ENCODE measurements at regions not wholly inside any gene's neighbourhood (a gene's known extent, or its start where the extent isn't known, plus 50 kb on each side); places are given as distances from the start of the nearest gene placed in this dataset.

DNA sequence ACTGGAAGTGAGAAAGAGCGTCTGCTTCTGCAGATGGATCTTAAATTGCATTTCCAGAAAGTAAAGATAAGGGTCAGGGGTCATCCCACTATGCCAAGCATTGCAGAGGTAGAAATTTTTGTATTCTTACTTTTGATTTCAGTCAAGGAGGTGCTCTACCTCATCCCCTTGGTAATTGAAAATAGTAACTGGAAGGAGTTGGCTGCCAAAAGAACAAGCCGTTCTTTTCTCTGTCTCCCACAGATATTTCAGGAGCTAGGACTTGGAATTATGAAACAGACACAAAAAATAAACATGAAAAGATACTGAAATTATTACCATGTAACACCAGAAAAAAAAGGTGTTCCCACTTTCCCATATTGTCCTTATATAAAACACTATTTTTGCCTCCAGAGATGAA lies 309.9 kb upstream of the UMPS start:
- Histone ChIP-seq H3K4me3 (ENCODE audit: low read length) (no peak overlapping the region), H3K4me2 (ENCODE audit: low read length) (no peak overlapping the region), H3K4me1 (ENCODE audit: control insufficient read depth, low read length) (no peaks in the 10 kb centered on the region), H3K79me2 (ENCODE audit: control insufficient read depth, low read length) (no peaks in the 10 kb centered on the region), H4K20me1 (ENCODE audit: control insufficient read depth, insufficient read depth, low read depth, low read length) (no peaks in the 10 kb centered on the region), H3K27me3 (ENCODE audit: control insufficient read depth, low read length) (no peaks in the 10 kb centered on the region), H3F3A (ENCODE audit: control insufficient read depth, insufficient read depth) (no peaks in the 10 kb centered on the region), H3K9me3 (ENCODE audit: control insufficient read depth, insufficient read depth, low read length) (no peaks in the 10 kb centered on the region), H3K27ac (ENCODE audit: low read depth, low read length) (no peak overlapping the region), H3K36me3 (ENCODE audit: control insufficient read depth, low read length) (no peaks in the 10 kb centered on the region), H3K9me2 (replicated peaks; ENCODE audit: control insufficient read depth, low read length) (no peaks in the 10 kb centered on the region)
- TF ChIP-seq, protein P1, sequence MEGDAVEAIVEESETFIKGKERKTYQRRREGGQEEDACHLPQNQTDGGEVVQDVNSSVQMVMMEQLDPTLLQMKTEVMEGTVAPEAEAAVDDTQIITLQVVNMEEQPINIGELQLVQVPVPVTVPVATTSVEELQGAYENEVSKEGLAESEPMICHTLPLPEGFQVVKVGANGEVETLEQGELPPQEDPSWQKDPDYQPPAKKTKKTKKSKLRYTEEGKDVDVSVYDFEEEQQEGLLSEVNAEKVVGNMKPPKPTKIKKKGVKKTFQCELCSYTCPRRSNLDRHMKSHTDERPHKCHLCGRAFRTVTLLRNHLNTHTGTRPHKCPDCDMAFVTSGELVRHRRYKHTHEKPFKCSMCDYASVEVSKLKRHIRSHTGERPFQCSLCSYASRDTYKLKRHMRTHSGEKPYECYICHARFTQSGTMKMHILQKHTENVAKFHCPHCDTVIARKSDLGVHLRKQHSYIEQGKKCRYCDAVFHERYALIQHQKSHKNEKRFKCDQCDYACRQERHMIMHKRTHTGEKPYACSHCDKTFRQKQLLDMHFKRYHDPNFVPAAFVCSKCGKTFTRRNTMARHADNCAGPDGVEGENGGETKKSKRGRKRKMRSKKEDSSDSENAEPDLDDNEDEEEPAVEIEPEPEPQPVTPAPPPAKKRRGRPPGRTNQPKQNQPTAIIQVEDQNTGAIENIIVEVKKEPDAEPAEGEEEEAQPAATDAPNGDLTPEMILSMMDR (IDR thresholded peaks at IDR 0.05; ENCODE audit: low read depth, low read length, poor library complexity, severe bottlenecking) = no peak
- no peak for TF ChIP-seq EZH2phosphoT487 (IDR thresholded peaks at IDR 0.05; ENCODE audit: borderline replicate concordance, low read length)

DNA sequence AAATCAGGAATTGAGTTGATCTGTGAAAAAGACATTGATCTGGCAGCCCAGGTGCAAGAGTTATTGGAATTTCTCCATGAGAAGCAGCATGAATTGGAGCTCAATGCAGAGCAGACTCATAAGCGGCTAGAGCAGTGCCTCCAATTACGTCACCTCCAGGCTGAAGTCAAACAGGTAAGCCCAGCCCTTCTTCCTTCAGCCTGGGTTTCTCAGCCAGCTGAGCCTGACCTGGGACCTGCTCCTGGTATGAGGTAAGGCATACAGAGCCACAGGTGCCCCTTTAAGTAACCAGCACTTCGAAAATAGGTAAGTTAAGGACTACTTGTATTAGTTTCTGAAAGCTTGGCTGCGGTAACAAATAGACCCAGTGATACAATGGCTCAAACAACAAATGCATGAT lies 307.4 kb upstream of the UMPS start:
- Histone ChIP-seq H3K79me2 (ENCODE audit: control insufficient read depth, low read length) (no peaks in the 10 kb centered on the region), H3K36me3 (ENCODE audit: control insufficient read depth, low read length) (no peaks in the 10 kb centered on the region), H3F3A (ENCODE audit: control insufficient read depth, insufficient read depth) (no peaks in the 10 kb centered on the region), H3K4me2 (ENCODE audit: low read length) (no peak overlapping the region), H3K27ac (ENCODE audit: low read depth, low read length) (no peak overlapping the region), H4K20me1 (ENCODE audit: control insufficient read depth, insufficient read depth, low read depth, low read length) (no peaks in the 10 kb centered on the region), H3K27me3 (ENCODE audit: control insufficient read depth, low read length) (no peaks in the 10 kb centered on the region), H3K9me3 (ENCODE audit: control insufficient read depth, insufficient read depth, low read length) (no peaks in the 10 kb centered on the region), H3K4me1 (ENCODE audit: control insufficient read depth, low read length) (no peaks in the 10 kb centered on the region), H3K4me3 (ENCODE audit: low read length) (no peak overlapping the region), H3K9me2 (replicated peaks; ENCODE audit: control insufficient read depth, low read length) (no peaks in the 10 kb centered on the region)
- TF ChIP-seq EZH2phosphoT487 (IDR thresholded peaks at IDR 0.05; ENCODE audit: borderline replicate concordance, low read length) = no peak
- TF ChIP-seq, protein P1 (IDR thresholded peaks at IDR 0.05; ENCODE audit: low read depth, low read length, poor library complexity, severe bottlenecking) = no peak

DNA sequence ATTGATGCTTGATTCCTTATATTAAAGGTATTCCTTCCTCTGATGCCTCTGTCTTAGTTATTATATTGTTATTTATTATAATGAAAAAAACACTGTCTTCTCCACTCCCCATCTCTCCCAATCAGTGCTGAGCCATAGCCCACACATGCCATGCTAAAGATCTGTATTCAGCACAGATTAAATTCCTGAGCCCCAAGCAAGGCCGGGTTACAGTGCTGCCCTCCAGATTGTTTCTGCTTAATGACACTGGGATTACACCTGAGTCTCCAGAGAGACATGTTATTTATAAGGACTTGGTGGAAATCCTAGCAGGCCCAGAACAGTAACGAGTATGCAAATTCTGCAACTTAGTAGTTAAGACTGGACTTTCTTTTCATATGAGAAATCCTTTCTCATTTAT lies 305.9 kb upstream of the UMPS start:
- Histone ChIP-seq H3K27ac (ENCODE audit: low read depth, low read length) (no peak overlapping the region), H3K36me3 (ENCODE audit: control insufficient read depth, low read length) (no peaks in the 10 kb centered on the region), H4K20me1 (ENCODE audit: control insufficient read depth, insufficient read depth, low read depth, low read length) (no peaks in the 10 kb centered on the region), H3F3A (ENCODE audit: control insufficient read depth, insufficient read depth) (no peaks in the 10 kb centered on the region), H3K4me3 (ENCODE audit: low read length) (no peak overlapping the region), H3K27me3 (ENCODE audit: control insufficient read depth, low read length) (peaks cover 4% of the 10 kb centered on the region; the same call in 1 of the 2 replicates), H3K4me1 (ENCODE audit: control insufficient read depth, low read length) (no peaks in the 10 kb centered on the region), H3K9me2 (replicated peaks; ENCODE audit: control insufficient read depth, low read length) (no peaks in the 10 kb centered on the region), H3K4me2 (ENCODE audit: low read length) (no peak overlapping the region), H3K79me2 (ENCODE audit: control insufficient read depth, low read length) (no peaks in the 10 kb centered on the region), H3K9me3 (ENCODE audit: control insufficient read depth, insufficient read depth, low read length) (no peaks in the 10 kb centered on the region)
- no peak for TF ChIP-seq EZH2phosphoT487 (IDR thresholded peaks at IDR 0.05; ENCODE audit: borderline replicate concordance, low read length)
- TF ChIP-seq, protein P1 (IDR thresholded peaks at IDR 0.05; ENCODE audit: low read depth, low read length, poor library complexity, severe bottlenecking) = no peak

DNA sequence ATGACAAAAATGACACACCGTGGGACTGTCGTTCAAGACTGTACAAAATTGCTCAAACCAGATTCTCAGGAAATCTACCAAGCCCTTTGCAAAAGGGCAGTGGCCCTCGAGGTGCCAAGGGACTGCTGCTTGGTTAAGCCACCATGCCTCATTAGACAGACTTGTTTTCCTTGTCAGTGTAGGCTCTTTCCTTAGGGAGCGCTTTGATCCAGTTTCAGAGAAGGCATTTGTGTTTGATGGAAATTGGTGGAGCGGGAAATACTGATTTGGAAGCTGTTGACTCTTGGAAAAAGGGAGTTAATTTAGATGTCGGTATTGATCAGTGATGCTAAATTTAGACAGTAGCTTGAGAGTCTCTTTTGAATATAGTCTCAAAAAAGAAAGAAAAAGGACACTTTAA lies 304.3 kb upstream of the UMPS start:
- Histone ChIP-seq H3K79me2 (ENCODE audit: control insufficient read depth, low read length) (no peaks in the 10 kb centered on the region), H3K27me3 (ENCODE audit: control insufficient read depth, low read length) (peaks cover 4% of the 10 kb centered on the region; the same call in 1 of the 2 replicates), H3K4me1 (ENCODE audit: control insufficient read depth, low read length) (no peaks in the 10 kb centered on the region), H3K9me2 (replicated peaks; ENCODE audit: control insufficient read depth, low read length) (no peaks in the 10 kb centered on the region), H3K4me3 (ENCODE audit: low read length) (no peak overlapping the region), H4K20me1 (ENCODE audit: control insufficient read depth, insufficient read depth, low read depth, low read length) (no peaks in the 10 kb centered on the region), H3K36me3 (ENCODE audit: control insufficient read depth, low read length) (no peaks in the 10 kb centered on the region), H3K4me2 (ENCODE audit: low read length) (no peak overlapping the region), H3F3A (ENCODE audit: control insufficient read depth, insufficient read depth) (no peaks in the 10 kb centered on the region), H3K27ac (ENCODE audit: low read depth, low read length) (no peak overlapping the region), H3K9me3 (ENCODE audit: control insufficient read depth, insufficient read depth, low read length) (no peaks in the 10 kb centered on the region)
- no peak for TF ChIP-seq EZH2phosphoT487 (IDR thresholded peaks at IDR 0.05; ENCODE audit: borderline replicate concordance, low read length)
- TF ChIP-seq, protein P1 (IDR thresholded peaks at IDR 0.05; ENCODE audit: low read depth, low read length, poor library complexity, severe bottlenecking) = no peak

Measured in DOHH2 (cell line).